ENCODE measurements at regions not wholly inside any gene's neighbourhood (a gene's known extent, or its start where the extent isn't known, plus 50 kb on each side); places are given as distances from the start of the nearest gene placed in this dataset.

DNA sequence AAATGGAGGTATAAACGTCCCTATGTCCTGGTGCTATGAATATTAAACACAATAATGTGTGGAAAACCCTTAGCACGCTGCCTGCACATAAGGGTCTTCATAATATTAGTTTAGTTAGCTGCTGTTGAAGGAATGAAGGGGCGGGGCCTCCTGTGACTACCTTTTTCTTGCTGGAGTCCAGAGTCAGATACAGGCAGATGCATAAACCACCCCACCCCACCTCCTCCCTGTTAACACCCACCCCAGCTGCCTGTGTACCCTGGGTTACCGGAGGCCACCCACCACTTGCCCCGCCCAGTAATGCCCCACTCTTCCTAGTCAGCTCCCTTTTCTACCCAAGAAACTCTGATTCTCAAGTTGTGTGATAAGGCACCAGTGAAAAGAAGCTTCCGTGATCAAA lies 158.4 kb downstream of the EN1 start:
- Histone ChIP-seq H3K36me3 (ENCODE audit: control insufficient read depth, insufficient read depth, low read length) (no peaks in the 10 kb centered on the region), H3K4me3 (ENCODE audit: low read length) (no peak overlapping the region), H3K27me3 (ENCODE audit: control insufficient read depth, insufficient read depth, low read length) (no peaks in the 10 kb centered on the region), H3K27ac (ENCODE audit: low read depth, low read length) (no peak overlapping the region), H3K9ac (ENCODE audit: low read length) (no peak overlapping the region), H3K4me1 (ENCODE audit: control insufficient read depth, insufficient read depth, low read length) (no peaks in the 10 kb centered on the region)

DNA sequence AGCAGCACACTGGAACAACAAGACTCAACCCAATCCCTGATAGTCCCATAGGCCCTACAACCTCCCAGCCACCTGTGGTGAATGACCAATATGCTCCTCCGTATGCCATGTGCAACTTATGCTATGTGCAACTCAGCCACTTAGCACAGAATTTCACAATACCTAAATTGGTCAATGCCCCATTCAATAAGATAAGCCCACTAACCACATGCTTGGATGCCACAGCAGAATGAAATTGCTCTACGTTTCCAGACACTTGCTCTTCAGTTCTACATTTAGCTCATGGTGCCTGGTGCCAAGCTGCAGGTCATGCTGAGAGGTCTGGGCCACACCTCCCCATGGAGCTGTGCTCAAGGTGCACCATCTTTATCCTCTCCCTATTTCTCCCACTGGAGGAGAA lies 159.8 kb downstream of the EN1 start:
- Histone ChIP-seq H3K9ac (ENCODE audit: low read length) (no peak overlapping the region), H3K4me3 (ENCODE audit: low read length) (no peak overlapping the region), H3K4me1 (ENCODE audit: control insufficient read depth, insufficient read depth, low read length) (no peaks in the 10 kb centered on the region), H3K27ac (ENCODE audit: low read depth, low read length) (no peak overlapping the region), H3K27me3 (ENCODE audit: control insufficient read depth, insufficient read depth, low read length) (no peaks in the 10 kb centered on the region), H3K36me3 (ENCODE audit: control insufficient read depth, insufficient read depth, low read length) (no peaks in the 10 kb centered on the region)

- no peak overlapping the region for H3K27ac ChIP-seq (ENCODE audit: low read depth, low read length)
- H3K4me1 ChIP-seq (ENCODE audit: control insufficient read depth, insufficient read depth, low read length) = no peaks in the 10 kb centered on the region
- H3K4me3 ChIP-seq (ENCODE audit: low read length) = no peak overlapping the region
- H3K9ac ChIP-seq (ENCODE audit: low read length) = no peak overlapping the region
- no peaks in the 10 kb centered on the region for H3K27me3 ChIP-seq (ENCODE audit: control insufficient read depth, insufficient read depth, low read length)
- H3K36me3 ChIP-seq (ENCODE audit: control insufficient read depth, insufficient read depth, low read length) = no peaks in the 10 kb centered on the region
Measured at GRCh38 chr2:118687192-118687591, 160.3 kb downstream of the EN1 start.

- Histone ChIP-seq H3K36me3 (ENCODE audit: control insufficient read depth, insufficient read depth, low read length) (no peaks in the 10 kb centered on the region), H3K27ac (ENCODE audit: low read depth, low read length) (no peak overlapping the region), H3K27me3 (ENCODE audit: control insufficient read depth, insufficient read depth, low read length) (no peaks in the 10 kb centered on the region), H3K4me1 (ENCODE audit: control insufficient read depth, insufficient read depth, low read length) (no peaks in the 10 kb centered on the region), H3K4me3 (ENCODE audit: low read length) (no peak overlapping the region), H3K9ac (ENCODE audit: low read length) (no peak overlapping the region)
Measured at GRCh38 chr2:118686346-118686745, 161.1 kb downstream of the EN1 start.

GRCh38 chr2:118683460-118683859 lies 164.0 kb downstream of the EN1 start:
- H3K9ac ChIP-seq (ENCODE audit: low read length) = no peak overlapping the region
- H3K27ac ChIP-seq (ENCODE audit: low read depth, low read length) = no peak overlapping the region
- no peaks in the 10 kb centered on the region for H3K36me3 ChIP-seq (ENCODE audit: control insufficient read depth, insufficient read depth, low read length)
- no peaks in the 10 kb centered on the region for H3K4me1 ChIP-seq (ENCODE audit: control insufficient read depth, insufficient read depth, low read length)
- no peak overlapping the region for H3K4me3 ChIP-seq (ENCODE audit: low read length)
- H3K27me3 ChIP-seq (ENCODE audit: control insufficient read depth, insufficient read depth, low read length) = no peaks in the 10 kb centered on the region

DNA sequence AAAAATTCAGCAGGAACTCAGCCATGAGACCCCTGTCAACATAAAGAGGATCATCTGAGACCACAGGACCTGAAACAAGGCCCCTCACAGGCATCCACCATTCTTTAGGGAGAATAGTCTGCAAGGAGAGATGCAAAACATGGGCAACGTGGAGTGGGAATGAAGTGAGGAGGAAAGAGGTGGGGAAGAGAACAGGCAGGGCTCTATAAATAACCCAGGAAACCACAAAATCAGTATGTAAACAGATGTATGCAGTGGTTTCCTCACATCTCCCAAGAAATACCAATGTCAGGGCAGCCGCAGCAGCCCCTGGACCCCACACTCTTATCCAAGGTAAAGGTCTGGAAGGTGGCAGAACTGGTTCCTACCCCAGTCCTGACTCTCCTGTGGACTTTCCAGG lies 168.5 kb downstream of the EN1 start:
- H3K36me3 ChIP-seq (ENCODE audit: control insufficient read depth, insufficient read depth, low read length) = no peaks in the 10 kb centered on the region
- no peaks in the 10 kb centered on the region for H3K27me3 ChIP-seq (ENCODE audit: control insufficient read depth, insufficient read depth, low read length)
- H3K4me1 ChIP-seq (ENCODE audit: control insufficient read depth, insufficient read depth, low read length) = no peaks in the 10 kb centered on the region
- no peak overlapping the region for H3K27ac ChIP-seq (ENCODE audit: low read depth, low read length)
- no peak overlapping the region for H3K9ac ChIP-seq (ENCODE audit: low read length)
- H3K4me3 ChIP-seq (ENCODE audit: low read length) = no peak overlapping the region

GRCh38 chr2:118677546-118677945 lies 169.9 kb downstream of the EN1 start:
- H3K9ac ChIP-seq (ENCODE audit: low read length) = no peak overlapping the region
- H3K36me3 ChIP-seq (ENCODE audit: control insufficient read depth, insufficient read depth, low read length) = no peaks in the 10 kb centered on the region
- no peaks in the 10 kb centered on the region for H3K27me3 ChIP-seq (ENCODE audit: control insufficient read depth, insufficient read depth, low read length)
- no peaks in the 10 kb centered on the region for H3K4me1 ChIP-seq (ENCODE audit: control insufficient read depth, insufficient read depth, low read length)
- no peak overlapping the region for H3K27ac ChIP-seq (ENCODE audit: low read depth, low read length)
- H3K4me3 ChIP-seq (ENCODE audit: low read length) = no peak overlapping the region

- H3K9ac ChIP-seq (ENCODE audit: low read length) = no peak overlapping the region
- H3K27ac ChIP-seq (ENCODE audit: low read depth, low read length) = no peak overlapping the region
- H3K27me3 ChIP-seq (ENCODE audit: control insufficient read depth, insufficient read depth, low read length) = no peaks in the 10 kb centered on the region
- H3K4me1 ChIP-seq (ENCODE audit: control insufficient read depth, insufficient read depth, low read length) = no peaks in the 10 kb centered on the region
- no peaks in the 10 kb centered on the region for H3K36me3 ChIP-seq (ENCODE audit: control insufficient read depth, insufficient read depth, low read length)
- H3K4me3 ChIP-seq (ENCODE audit: low read length) = no peak overlapping the region
Measured at GRCh38 chr2:118675531-118675930, 171.9 kb downstream of the EN1 start.

DNA sequence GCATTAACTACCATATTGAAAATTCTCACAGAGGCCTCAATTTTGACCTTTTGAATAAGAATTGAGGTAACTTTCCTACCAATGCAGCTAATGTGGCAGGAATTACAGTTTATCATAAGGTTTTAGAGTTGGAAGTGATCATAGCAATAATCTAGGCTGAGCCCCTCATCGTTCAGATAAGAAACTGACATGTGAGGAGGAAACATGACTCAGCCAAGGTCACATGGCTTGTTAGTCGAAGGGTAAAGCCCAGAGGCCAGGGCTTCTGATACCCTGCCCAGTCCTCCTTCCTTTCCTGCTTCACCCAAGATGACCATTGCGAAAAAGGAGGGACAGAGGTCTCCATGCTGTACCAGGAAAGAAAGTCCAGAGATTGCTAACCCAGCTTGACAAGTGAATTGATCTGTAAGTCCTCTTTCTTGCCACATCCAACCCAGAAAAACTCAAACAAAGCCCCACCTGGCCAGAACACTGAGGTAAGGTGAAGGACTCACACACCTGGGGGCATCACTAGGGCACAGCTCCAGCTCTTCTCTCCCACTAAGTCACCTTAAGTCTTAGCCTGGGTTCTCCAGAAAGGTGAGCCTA lies 174.8 kb downstream of the EN1 start:
- H3K27ac ChIP-seq (ENCODE audit: low read depth, low read length) = no peak overlapping the region
- no peak overlapping the region for H3K4me3 ChIP-seq (ENCODE audit: low read length)
- no peaks in the 10 kb centered on the region for H3K27me3 ChIP-seq (ENCODE audit: control insufficient read depth, insufficient read depth, low read length)
- no peak overlapping the region for H3K9ac ChIP-seq (ENCODE audit: low read length)
- H3K4me1 ChIP-seq (ENCODE audit: control insufficient read depth, insufficient read depth, low read length) = no peaks in the 10 kb centered on the region
- H3K36me3 ChIP-seq (ENCODE audit: control insufficient read depth, insufficient read depth, low read length) = no peaks in the 10 kb centered on the region

DNA sequence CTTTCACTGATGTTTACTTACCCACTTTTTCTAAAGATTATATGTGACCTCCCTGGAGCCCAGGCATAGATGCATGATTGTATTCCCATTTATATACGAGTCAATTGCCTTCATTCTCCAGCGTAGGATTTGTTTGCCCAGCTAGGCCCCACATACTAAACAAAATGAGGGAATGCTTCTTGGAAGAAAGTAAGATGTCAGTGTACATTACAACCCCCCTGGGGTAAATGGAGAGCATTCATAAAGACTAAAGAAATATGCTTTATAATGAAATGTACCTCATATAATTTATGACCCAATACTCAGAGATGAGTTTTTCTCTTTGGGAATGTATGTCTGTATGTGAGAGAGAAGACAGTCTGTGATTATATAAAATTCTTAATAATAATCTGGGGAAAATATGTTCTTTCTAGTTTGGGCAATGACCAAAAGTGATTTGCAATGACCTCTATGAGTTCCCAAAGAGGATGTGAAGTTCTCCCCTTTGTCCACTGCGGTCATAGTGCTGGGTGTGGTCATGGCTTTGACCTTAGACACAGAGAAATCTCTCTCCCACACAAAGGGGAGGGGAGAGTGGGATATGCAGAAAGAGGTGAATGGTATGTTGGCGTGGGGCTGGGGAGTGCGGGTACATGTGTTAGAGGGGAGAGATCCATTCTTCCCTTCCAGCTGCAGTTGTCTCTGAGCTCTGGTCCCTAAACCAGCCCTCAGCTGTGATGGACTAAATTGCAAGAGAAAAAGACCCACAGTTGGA lies 175.6 kb downstream of the EN1 start:
- Histone ChIP-seq H3K9ac (ENCODE audit: low read length) (no peak overlapping the region), H3K4me1 (ENCODE audit: control insufficient read depth, insufficient read depth, low read length) (no peaks in the 10 kb centered on the region), H3K4me3 (ENCODE audit: low read length) (no peak overlapping the region), H3K27me3 (ENCODE audit: control insufficient read depth, insufficient read depth, low read length) (no peaks in the 10 kb centered on the region), H3K36me3 (ENCODE audit: control insufficient read depth, insufficient read depth, low read length) (no peaks in the 10 kb centered on the region), H3K27ac (ENCODE audit: low read depth, low read length) (no peak overlapping the region)

GRCh38 chr2:118670838-118671237 lies 176.6 kb downstream of the EN1 start:
- Histone ChIP-seq H3K4me3 (ENCODE audit: low read length) (no peak overlapping the region), H3K27me3 (ENCODE audit: control insufficient read depth, insufficient read depth, low read length) (no peaks in the 10 kb centered on the region), H3K36me3 (ENCODE audit: control insufficient read depth, insufficient read depth, low read length) (no peaks in the 10 kb centered on the region), H3K9ac (ENCODE audit: low read length) (no peak overlapping the region), H3K4me1 (ENCODE audit: control insufficient read depth, insufficient read depth, low read length) (no peaks in the 10 kb centered on the region), H3K27ac (ENCODE audit: low read depth, low read length) (no peak overlapping the region)

DNA sequence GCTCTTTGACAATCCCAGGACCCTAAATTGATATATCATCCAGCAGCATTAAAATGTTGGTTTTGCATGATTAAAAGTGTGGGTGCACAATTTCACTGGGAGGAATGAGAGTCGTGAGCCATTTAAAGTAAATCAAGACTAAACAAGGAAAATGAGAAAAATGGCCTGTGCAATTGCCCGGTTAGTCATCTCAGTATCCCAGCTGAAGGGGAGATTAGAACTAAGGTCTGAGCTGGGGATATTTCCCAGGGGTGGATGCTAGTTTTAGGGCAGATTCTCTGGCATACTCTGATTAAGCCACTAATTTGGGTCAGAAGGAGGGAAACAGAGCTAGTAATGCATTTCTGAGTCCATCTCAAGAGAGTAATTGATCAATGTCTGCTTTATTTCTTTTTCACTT lies 177.2 kb downstream of the EN1 start:
- no peak overlapping the region for H3K9ac ChIP-seq (ENCODE audit: low read length)
- no peaks in the 10 kb centered on the region for H3K4me1 ChIP-seq (ENCODE audit: control insufficient read depth, insufficient read depth, low read length)
- H3K27me3 ChIP-seq (ENCODE audit: control insufficient read depth, insufficient read depth, low read length) = no peaks in the 10 kb centered on the region
- H3K27ac ChIP-seq (ENCODE audit: low read depth, low read length) = no peak overlapping the region
- no peaks in the 10 kb centered on the region for H3K36me3 ChIP-seq (ENCODE audit: control insufficient read depth, insufficient read depth, low read length)
- no peak overlapping the region for H3K4me3 ChIP-seq (ENCODE audit: low read length)

DNA sequence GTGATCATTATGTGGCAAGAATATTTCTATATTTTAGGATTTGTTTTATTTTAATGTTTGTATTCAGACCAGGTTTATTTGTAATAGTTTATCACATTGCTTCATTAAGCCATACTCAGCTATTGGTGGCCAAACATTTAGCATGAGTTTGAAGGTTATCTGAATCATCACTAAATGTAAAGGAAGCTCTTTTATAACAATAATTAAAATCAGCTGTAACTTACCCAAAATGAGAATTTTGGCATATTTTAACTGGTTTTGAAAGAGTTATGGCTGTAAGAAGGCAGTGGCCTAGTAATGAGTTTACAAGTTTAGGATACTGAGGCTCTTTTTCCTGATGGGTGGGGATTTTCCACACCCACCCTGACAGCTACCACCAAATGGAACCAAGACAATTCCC lies 177.8 kb downstream of the EN1 start:
- H3K9ac ChIP-seq (ENCODE audit: low read length) = no peak overlapping the region
- H3K4me1 ChIP-seq (ENCODE audit: control insufficient read depth, insufficient read depth, low read length) = no peaks in the 10 kb centered on the region
- no peak overlapping the region for H3K4me3 ChIP-seq (ENCODE audit: low read length)
- no peaks in the 10 kb centered on the region for H3K27me3 ChIP-seq (ENCODE audit: control insufficient read depth, insufficient read depth, low read length)
- H3K27ac ChIP-seq (ENCODE audit: low read depth, low read length) = no peak overlapping the region
- no peaks in the 10 kb centered on the region for H3K36me3 ChIP-seq (ENCODE audit: control insufficient read depth, insufficient read depth, low read length)

Data from rectal smooth muscle tissue (tissue), 1 donor.